LNCaP clone FGC (cell line): ENCODE measurements at regions not wholly inside any gene's neighbourhood (a gene's known extent, or its start where the extent isn't known, plus 50 kb on each side); places are given as distances from the start of the nearest gene placed in this dataset.

Source experiments
- DNase-seq: peaks from one replicate; pipeline ENCODE4 v3.0.0-alpha.2; 2011; ENCODE audit warnings: low read depth
- H3K4me3 ChIP-seq: 2 replicates; pipeline ENCODE4 v1.5.1; 2011; ENCODE audit warnings: mild to moderate bottlenecking, low read depth, low read length, control low read depth
- CTCF ChIP-seq: IDR thresholded peaks from 2 replicates; pipeline ENCODE4 v1.5.1; 2012; ENCODE audit warnings: mild to moderate bottlenecking; ENCODE audit not compliant: control insufficient read depth, insufficient read depth; ENCODE audit errors: extremely low read depth

DNA sequence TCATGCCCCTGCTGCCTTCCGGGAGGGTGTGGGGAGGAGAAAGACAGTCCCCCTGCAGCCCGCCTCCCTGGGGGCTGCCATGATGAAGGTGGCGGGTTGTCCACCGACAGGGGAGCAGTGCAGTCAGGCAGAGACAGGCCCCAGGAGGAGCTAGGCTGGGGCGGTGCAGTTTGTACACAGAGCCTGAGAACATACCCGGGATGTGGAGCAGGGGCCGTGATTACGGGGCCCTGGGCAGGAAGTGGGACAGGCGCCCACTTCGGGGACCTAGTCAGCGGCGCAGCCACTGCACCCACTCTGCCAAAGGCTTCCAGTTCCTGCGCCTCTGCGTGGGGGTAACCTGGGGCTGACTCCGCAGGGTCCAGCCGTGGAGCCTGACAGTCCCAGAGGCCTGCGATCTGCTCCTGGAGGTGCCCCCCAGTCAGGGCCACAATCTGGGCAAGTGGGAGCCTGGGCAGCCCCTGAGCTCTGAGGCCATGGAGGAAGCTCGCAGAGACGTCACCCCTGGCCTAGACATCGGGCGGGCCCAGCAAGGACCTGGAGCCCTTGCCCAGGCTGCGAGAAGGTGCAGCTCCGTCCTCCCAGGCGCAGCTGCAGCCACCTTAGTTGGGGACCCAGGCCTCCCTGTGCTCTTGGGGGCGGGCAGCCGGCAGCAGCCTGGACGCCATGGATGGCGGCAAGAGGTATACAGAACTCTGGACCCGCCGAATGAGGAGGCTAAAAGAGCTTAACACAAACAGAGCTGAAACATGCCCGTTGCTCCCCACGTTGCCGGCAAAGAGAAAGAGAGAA, 1356.8 kb downstream of the XPNPEP1 start:
- no peak for TF ChIP-seq CTCF
- H3K4me3 ChIP-seq, result no peak overlapping the region
- DNase-seq, result no peak

DNA sequence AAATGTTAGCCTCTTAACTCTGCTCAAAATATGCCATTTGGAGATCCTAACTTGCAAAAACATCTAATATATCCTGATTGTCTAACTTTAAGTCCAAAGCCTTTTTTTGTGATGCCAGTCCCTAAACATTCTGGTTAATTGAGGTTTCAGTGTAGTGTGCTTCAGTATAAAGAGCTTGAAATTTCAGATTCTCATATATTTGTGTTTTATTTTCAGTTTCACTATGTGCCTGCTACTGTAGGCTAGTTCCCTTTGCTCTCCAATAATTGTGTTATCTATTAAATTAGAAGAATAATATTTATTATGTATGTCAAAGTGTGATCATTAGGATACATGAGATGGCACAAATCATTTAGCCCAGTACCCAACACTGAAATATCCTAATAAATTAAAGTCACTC, 1361.2 kb downstream of the XPNPEP1 start:
- H3K4me3 ChIP-seq, result no peak overlapping the region
- no peak for DNase-seq
- TF ChIP-seq CTCF, result no peak

DNA sequence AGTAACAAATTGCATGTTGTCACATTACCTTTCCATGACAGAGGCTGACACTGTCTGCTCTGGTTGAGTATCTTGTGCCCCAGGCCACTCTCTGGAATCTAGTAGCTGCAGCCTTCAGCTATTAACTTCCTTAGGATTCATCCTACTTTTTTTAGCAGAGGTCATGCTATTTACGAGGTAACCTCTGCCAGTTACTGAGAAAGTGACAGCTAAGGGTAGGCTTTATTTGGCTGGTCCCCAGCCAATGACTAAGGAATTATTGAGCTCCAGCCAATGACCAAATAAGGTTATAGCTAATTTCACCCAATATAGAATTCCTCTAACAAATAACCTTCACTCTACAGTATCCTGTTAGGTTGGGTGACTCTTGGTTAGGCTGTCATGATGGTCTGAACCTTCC, 1361.7 kb downstream of the XPNPEP1 start:
- TF ChIP-seq CTCF, result no peak
- H3K4me3 ChIP-seq, result no peak overlapping the region
- no peak for DNase-seq

- DNase-seq, result no peak
- no peak for TF ChIP-seq CTCF
- H3K4me3 ChIP-seq, result no peak overlapping the region
Observed at GRCh38 chr10:108560488-108560887, 1362.8 kb downstream of the XPNPEP1 start.

- H3K4me3 ChIP-seq, result no peak overlapping the region
- no peak for TF ChIP-seq CTCF
- no peak for DNase-seq
Observed at GRCh38 chr10:108556186-108556585, 1367.1 kb downstream of the XPNPEP1 start.

DNA sequence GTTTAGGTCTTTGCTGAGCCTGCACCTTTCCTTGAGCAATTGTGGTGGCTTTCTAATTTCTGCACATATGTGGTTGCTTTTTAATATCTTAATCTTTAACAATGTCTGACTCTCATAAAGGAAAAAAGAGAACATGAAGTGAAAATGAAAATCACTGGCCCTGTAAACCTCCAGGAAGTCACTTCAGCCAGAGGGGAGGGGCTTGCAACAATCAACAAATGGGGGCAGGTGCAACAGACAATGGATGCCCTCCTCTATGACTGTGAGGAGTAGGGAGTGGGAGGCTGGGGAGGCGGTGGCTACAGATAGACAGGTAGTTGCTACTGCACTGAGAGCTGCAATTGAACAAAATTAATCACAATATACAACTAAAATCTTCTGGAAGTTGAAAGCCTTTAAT, 1377.4 kb downstream of the XPNPEP1 start:
- DNase-seq, result no peak
- H3K4me3 ChIP-seq, result no peak overlapping the region
- TF ChIP-seq CTCF, result no peak
